PC-9 (cell line): ENCODE measurements at regions not wholly inside any gene's neighbourhood (a gene's known extent, or its start where the extent isn't known, plus 50 kb on each side); places are given as distances from the start of the nearest gene placed in this dataset.

ENCODE experiments used
- BruUV-seq: library from RNA; stranded (reverse); fragments of 400-500 nt; replicated peaks from 2 replicates; lab custom pipeline; 2021; lab: Mats Ljungman, UMichigan
- CTCF ChIA-PET: fragments of 300-600 bp; sonication (Branson Sonifier 250); formaldehyde crosslinking; loops from one replicate; lab custom pipeline; 2022; ENCODE audit warnings: antibody characterized with exemption; lab: Charles Lee
- POLR2A ChIA-PET: fragments of 300-600 bp; sonication (Branson Sonifier 250); formaldehyde crosslinking; loops from one replicate; lab custom pipeline; 2022; ENCODE audit warnings: antibody characterized with exemption; ENCODE audit not compliant: unreplicated experiment; lab: Charles Lee
- DNase-seq, 2 experiments: peaks; one replicate each; pipeline versions ENCODE4 v3.0.0 to v3.0.0-alpha.2; 2015 to 2022; ENCODE audit warnings: mixed read lengths in 1 of 2
- H2AFZ ChIP-seq: fragments of 200-600 bp; sonication (generic); 2 replicates; pipeline ENCODE4 v1.8.1; 2017; ENCODE audit warnings: antibody characterized with exemption
- H3F3A ChIP-seq: fragments of 200-600 bp; sonication (generic); 2 replicates; pipeline ENCODE4 v1.8.1; 2017; ENCODE audit warnings: antibody characterized with exemption, mild to moderate bottlenecking, low read depth; ENCODE audit not compliant: insufficient read depth
- H3K27ac ChIP-seq: fragments of 200-600 bp; sonication (generic); 2 replicates; pipeline ENCODE4 v1.6.1; 2016; ENCODE audit warnings: mixed run types
- H3K27me3 ChIP-seq: fragments of 200-600 bp; sonication (generic); 2 replicates; pipeline ENCODE4 v1.6.1; 2016; ENCODE audit warnings: low read depth, mixed run types; ENCODE audit not compliant: insufficient read depth
- H3K36me3 ChIP-seq: fragments of 200-600 bp; sonication (generic); 2 replicates; pipeline ENCODE4 v1.6.1; 2016; ENCODE audit warnings: low read depth, mixed run types
- H3K4me1 ChIP-seq: fragments of 200-600 bp; sonication (generic); replicated peaks from 2 replicates; pipeline ENCODE4 v1.6.1; 2016; ENCODE audit warnings: mixed run types; ENCODE audit not compliant: insufficient read depth
- H3K4me2 ChIP-seq: fragments of 200-600 bp; sonication (generic); 2 replicates; pipeline ENCODE4 v1.6.1; 2017; ENCODE audit warnings: mixed run types
- H3K4me3 ChIP-seq: fragments of 200-600 bp; sonication (generic); 2 replicates; pipeline ENCODE4 v1.6.1; 2016; ENCODE audit warnings: mixed run types
- H3K79me2 ChIP-seq: fragments of 200-600 bp; sonication (generic); 2 replicates; pipeline ENCODE4 v1.6.1; 2017; ENCODE audit warnings: low read depth, mixed run types
- H3K9me2 ChIP-seq: fragments of 200-600 bp; sonication (generic); 2 replicates; pipeline ENCODE4 v1.8.1; 2017; ENCODE audit warnings: mild to moderate bottlenecking; ENCODE audit not compliant: insufficient read depth
- H3K9me3 ChIP-seq: fragments of 200-600 bp; sonication (generic); 2 replicates; pipeline ENCODE4 v1.8.1; 2016; ENCODE audit warnings: low read depth; ENCODE audit not compliant: insufficient read depth
- H4K20me1 ChIP-seq: fragments of 200-600 bp; sonication (generic); 2 replicates; pipeline ENCODE4 v1.8.1; 2017; ENCODE audit not compliant: insufficient read depth
- EZH2 ChIP-seq: fragments of 200-600 bp; sonication (generic); IDR thresholded peaks from 2 replicates; pipeline ENCODE4 v1.8.0; 2017; ENCODE audit warnings: antibody characterized with exemption, low read depth
- intact Hi-C: fragments of 100-400 bp; cut with micrococcal nuclease; formaldehyde crosslinking; loops from one replicate; pipeline ENCODE4 v1.10.0; 2022; ENCODE audit not compliant: unreplicated experiment
- TF ChIP-seq, protein P1 (sequence below): fragments of 200-600 bp; sonication (generic); conservative IDR thresholded peaks from 2 replicates; pipeline ENCODE4 v1.6.1; 2017; ENCODE audit warnings: mixed run types, antibody characterized with exemption, mild to moderate bottlenecking, moderate library complexity

DNA sequence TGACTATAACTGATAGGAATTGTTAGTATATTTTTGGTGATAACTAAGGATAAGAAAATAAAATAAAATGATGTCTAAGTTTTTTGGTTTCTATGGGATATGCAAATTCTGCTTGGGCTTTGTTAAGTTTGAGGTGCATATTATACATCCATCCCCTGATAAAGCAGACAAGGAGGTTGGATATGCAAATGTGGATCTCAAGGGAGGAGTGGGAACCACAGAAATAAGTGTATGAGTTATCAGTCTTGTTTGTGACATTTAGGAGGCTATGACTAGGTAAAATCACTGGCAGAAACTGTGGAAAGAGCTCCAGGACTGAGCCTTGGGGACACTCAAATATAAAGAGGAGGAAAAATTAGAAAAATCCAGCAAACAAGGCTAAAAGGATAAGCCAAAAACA is 719.4 kb downstream of the RERGL start:
- Histone ChIP-seq H3K9me3 (no peaks in the 10 kb centered on the region), H3K4me2 (no peak overlapping the region), H3K4me1 (no peaks in the 10 kb centered on the region), H3K79me2 (no peaks in the 10 kb centered on the region), H3K9me2 (no peaks in the 10 kb centered on the region), H2AFZ (no peak overlapping the region), H3K27ac (no peak overlapping the region), H3F3A (no peaks in the 10 kb centered on the region), H3K4me3 (no peak overlapping the region), H3K36me3 (no peaks in the 10 kb centered on the region), H3K27me3 (no peaks in the 10 kb centered on the region), H4K20me1 (no peaks in the 10 kb centered on the region)
- no peak for DNase-seq
- BruUV-seq, result no TSS peak
- POLR2A ChIA-PET, result no interaction called here
- CTCF ChIA-PET, result no interaction called here
- intact Hi-C loops, result no loop called here
- no peak for TF ChIP-seq EZH2
- TF ChIP-seq, protein P1, sequence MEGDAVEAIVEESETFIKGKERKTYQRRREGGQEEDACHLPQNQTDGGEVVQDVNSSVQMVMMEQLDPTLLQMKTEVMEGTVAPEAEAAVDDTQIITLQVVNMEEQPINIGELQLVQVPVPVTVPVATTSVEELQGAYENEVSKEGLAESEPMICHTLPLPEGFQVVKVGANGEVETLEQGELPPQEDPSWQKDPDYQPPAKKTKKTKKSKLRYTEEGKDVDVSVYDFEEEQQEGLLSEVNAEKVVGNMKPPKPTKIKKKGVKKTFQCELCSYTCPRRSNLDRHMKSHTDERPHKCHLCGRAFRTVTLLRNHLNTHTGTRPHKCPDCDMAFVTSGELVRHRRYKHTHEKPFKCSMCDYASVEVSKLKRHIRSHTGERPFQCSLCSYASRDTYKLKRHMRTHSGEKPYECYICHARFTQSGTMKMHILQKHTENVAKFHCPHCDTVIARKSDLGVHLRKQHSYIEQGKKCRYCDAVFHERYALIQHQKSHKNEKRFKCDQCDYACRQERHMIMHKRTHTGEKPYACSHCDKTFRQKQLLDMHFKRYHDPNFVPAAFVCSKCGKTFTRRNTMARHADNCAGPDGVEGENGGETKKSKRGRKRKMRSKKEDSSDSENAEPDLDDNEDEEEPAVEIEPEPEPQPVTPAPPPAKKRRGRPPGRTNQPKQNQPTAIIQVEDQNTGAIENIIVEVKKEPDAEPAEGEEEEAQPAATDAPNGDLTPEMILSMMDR, result no peak

DNA sequence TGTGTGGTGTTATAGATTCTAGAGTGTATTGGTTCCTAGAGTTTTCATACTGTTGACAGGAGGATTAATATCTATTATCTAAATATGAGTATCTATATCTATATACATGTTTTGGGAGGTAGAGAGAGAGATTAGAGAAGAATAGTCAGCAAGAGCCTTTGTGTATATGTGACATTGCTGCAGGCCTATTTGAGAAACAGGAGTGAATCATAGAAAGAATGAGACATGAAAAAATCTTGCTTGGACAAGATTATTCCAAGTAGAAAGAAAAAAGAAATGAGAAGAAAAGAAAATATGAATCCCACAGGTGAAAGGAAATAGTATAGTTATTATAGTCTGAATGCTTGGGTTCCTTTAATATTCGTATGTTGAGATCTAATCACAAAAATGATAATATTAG is 720.4 kb downstream of the RERGL start:
- H4K20me1 ChIP-seq, result no peaks in the 10 kb centered on the region
- H3K4me1 ChIP-seq, result no peaks in the 10 kb centered on the region
- H3K9me2 ChIP-seq, result no peaks in the 10 kb centered on the region
- no peaks in the 10 kb centered on the region for H3K9me3 ChIP-seq
- H2AFZ ChIP-seq, result no peak overlapping the region
- no peak for DNase-seq
- POLR2A ChIA-PET, result no interaction called here
- no peak overlapping the region for H3K4me2 ChIP-seq
- CTCF ChIA-PET, result no interaction called here
- no peak overlapping the region for H3K27ac ChIP-seq
- no TSS peak for BruUV-seq
- intact Hi-C loops, result no loop called here
- no peak for TF ChIP-seq EZH2
- TF ChIP-seq, protein P1, result no peak
- no peaks in the 10 kb centered on the region for H3K79me2 ChIP-seq
- no peaks in the 10 kb centered on the region for H3K36me3 ChIP-seq
- H3K27me3 ChIP-seq, result no peaks in the 10 kb centered on the region
- no peaks in the 10 kb centered on the region for H3F3A ChIP-seq
- H3K4me3 ChIP-seq, result no peak overlapping the region

DNA sequence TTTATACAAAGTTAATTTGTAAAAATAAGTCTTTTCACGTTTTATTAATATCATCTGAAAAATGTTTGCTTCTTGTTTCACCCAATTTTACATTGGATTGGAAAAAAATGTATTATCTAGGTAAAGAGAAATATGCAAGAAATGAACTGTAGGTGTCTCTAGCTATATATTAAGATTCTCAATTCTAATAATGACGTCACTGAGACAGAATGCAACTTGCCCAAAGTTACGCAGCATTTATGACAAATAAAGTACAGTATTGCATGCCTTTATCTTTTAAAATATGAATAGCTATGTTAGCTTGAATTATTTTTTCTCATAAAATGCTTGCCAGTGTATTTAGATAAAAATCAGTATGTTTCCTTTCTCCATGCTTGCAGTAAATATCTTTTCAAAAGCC is 728.8 kb downstream of the RERGL start:
- Histone ChIP-seq H2AFZ (no peak overlapping the region), H3K9me2 (no peaks in the 10 kb centered on the region), H3K9me3 (no peaks in the 10 kb centered on the region), H3K4me2 (no peak overlapping the region), H3F3A (no peaks in the 10 kb centered on the region), H4K20me1 (no peaks in the 10 kb centered on the region), H3K4me3 (no peak overlapping the region), H3K36me3 (no peaks in the 10 kb centered on the region), H3K27ac (no peak overlapping the region), H3K79me2 (no peaks in the 10 kb centered on the region), H3K27me3 (no peaks in the 10 kb centered on the region), H3K4me1 (no peaks in the 10 kb centered on the region)
- DNase-seq, result no peak
- TF ChIP-seq, protein P1, result no peak
- TF ChIP-seq EZH2, result no peak
- CTCF ChIA-PET, result no interaction called here
- BruUV-seq, result no TSS peak
- POLR2A ChIA-PET, result interaction anchor here (0.7 kb wide), 1 partner anchor 24 kb away, joined by 3 read pairs; no protein-coding TSS in a partner anchor
- intact Hi-C loops, result no loop called here
